Hepatocyte (in vitro differentiated cells): ENCODE measurements at regions not wholly inside any gene's neighbourhood (a gene's known extent, or its start where the extent isn't known, plus 50 kb on each side); places are given as distances from the start of the nearest gene placed in this dataset.

Source experiments
- CTCF ChIP-seq: fragments of 200-600 bp; sonication (generic); IDR thresholded peaks from 2 replicates; pipeline ENCODE4 v1.5.1; 2016; ENCODE audit warnings: antibody characterized with exemption, mild to moderate bottlenecking; ENCODE audit not compliant: poor library complexity
- EZH2phosphoT487 ChIP-seq: fragments of 200-600 bp; sonication (generic); IDR thresholded peaks from one replicate; pipeline ENCODE4 v1.6.1; 2018; ENCODE audit warnings: antibody characterized with exemption, mild to moderate bottlenecking, low read depth, moderate library complexity; ENCODE audit not compliant: unreplicated experiment, severe bottlenecking

DNA sequence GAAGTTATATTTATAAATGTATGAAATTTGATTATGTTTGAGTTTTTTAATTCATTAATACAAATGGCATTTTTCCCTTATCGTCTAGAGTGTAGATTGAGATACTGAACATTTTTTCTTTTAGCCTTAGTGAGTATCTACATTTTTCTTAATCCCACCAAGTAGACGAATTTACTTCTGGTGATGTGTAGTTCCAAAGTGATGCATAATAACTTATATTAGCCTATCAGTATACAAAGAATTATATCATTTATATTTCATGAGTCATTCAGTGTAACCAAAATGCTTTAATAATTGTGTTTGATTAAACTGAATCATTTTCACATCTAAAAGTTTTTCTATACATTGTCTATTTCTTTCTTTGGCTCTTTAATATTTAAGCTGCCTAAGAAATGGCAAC, 745.6 kb upstream of the LUZP2 start:
- TF ChIP-seq EZH2phosphoT487 (no peak), CTCF (no peak)
